Endodermal cell (in vitro differentiated cells): ENCODE measurements at regions not wholly inside any gene's neighbourhood (a gene's known extent, or its start where the extent isn't known, plus 50 kb on each side); places are given as distances from the start of the nearest gene placed in this dataset.

Source experiments
- DNase-seq: peaks from one replicate; pipeline ENCODE4 v3.0.0-alpha.2; 2017
- H3K27ac ChIP-seq: 2 replicates; pipeline ENCODE4 v1.5.1; 2013; ENCODE audit warnings: mild to moderate bottlenecking, low read depth, low read length, moderate library complexity
- H3K27me3 ChIP-seq: 2 replicates; pipeline ENCODE4 v1.6.1; 2013; ENCODE audit warnings: mild to moderate bottlenecking, low read length, moderate library complexity; ENCODE audit not compliant: insufficient read depth, control insufficient read depth, poor library complexity, severe bottlenecking
- H3K36me3 ChIP-seq: 2 replicates; pipeline ENCODE4 v1.7.0; 2013; ENCODE audit warnings: mild to moderate bottlenecking, low read length, moderate library complexity; ENCODE audit not compliant: control insufficient read depth, insufficient read depth
- H3K4me1 ChIP-seq: one replicate; pipeline ENCODE4 v1.7.0; 2013; ENCODE audit warnings: low read length; ENCODE audit not compliant: control insufficient read depth, insufficient read depth
- H3K4me3 ChIP-seq: 2 replicates; pipeline ENCODE4 v1.5.1; 2013; ENCODE audit warnings: mild to moderate bottlenecking, low read length, moderate library complexity
- H3K9ac ChIP-seq: 2 replicates; pipeline ENCODE4 v1.6.1; 2013; ENCODE audit warnings: mild to moderate bottlenecking, low read length, moderate library complexity; ENCODE audit not compliant: poor library complexity, severe bottlenecking; ENCODE audit errors: extremely low read depth
- H3K9me3 ChIP-seq: 2 replicates; pipeline ENCODE4 v1.6.1; 2013; ENCODE audit warnings: mild to moderate bottlenecking, low read length, moderate library complexity; ENCODE audit not compliant: control insufficient read depth
- H3K27ac Mint-ChIP-seq: 2 replicates; pipeline ENCODE4 v1.8.0; 2020; ENCODE audit warnings: mixed read lengths
- H3K27me3 Mint-ChIP-seq: 2 replicates; pipeline ENCODE4 v1.8.0; 2021; ENCODE audit warnings: mild to moderate bottlenecking, mixed read lengths; ENCODE audit not compliant: insufficient read depth
- H3K36me3 Mint-ChIP-seq: 2 replicates; pipeline ENCODE4 v1.8.0; 2020; ENCODE audit warnings: low read depth, mixed read lengths
- H3K4me1 Mint-ChIP-seq: 2 replicates; pipeline ENCODE4 v1.8.0; 2020; ENCODE audit warnings: mixed read lengths
- H3K4me3 Mint-ChIP-seq: 2 replicates; pipeline ENCODE4 v1.8.0; 2020; ENCODE audit warnings: mild to moderate bottlenecking, moderate library complexity, mixed read lengths
- H3K9me3 Mint-ChIP-seq: 2 replicates; pipeline ENCODE4 v1.8.0; 2020; ENCODE audit warnings: mild to moderate bottlenecking, mixed read lengths
- CTCF ChIP-seq: fragments of 200-600 bp; sonication (generic); conservative IDR thresholded peaks from 2 replicates; pipeline ENCODE4 v1.5.0; 2021; ENCODE audit warnings: antibody characterized with exemption, mild to moderate bottlenecking
- WGBS, 2 experiments: methylation state at CpG; one replicate each; pipeline versions ENCODE4 v1.1.5 to v1.1.7; 2013; ENCODE audit warnings: missing lambda C conversion rate in 2 of 2, mixed read lengths in 1 of 2; ENCODE audit not compliant: insufficient coverage in 1 of 2, insufficient read length in 1 of 2; 5-methylcytosine and 5-hydroxymethylcytosine counted together

- Histone ChIP-seq H3K9ac (no peak overlapping the region), H3K27me3 (no peaks in the 10 kb centered on the region), H3K4me3 (no peak overlapping the region), H3K36me3 (no peaks in the 10 kb centered on the region), H3K4me1 (no peaks in the 10 kb centered on the region), H3K9me3 (no peaks in the 10 kb centered on the region), H3K27ac (no peak overlapping the region)
- no peaks in the 10 kb centered on the region for H3K36me3 Mint-ChIP-seq
- no peaks in the 10 kb centered on the region for H3K27me3 Mint-ChIP-seq
- no peak overlapping the region for H3K4me3 Mint-ChIP-seq
- H3K27ac Mint-ChIP-seq = no peak overlapping the region
- no peak for DNase-seq
- no peaks in the 10 kb centered on the region for H3K4me1 Mint-ChIP-seq
- no peak for TF ChIP-seq CTCF
- peaks cover 5% of the 10 kb centered on the region for H3K9me3 Mint-ChIP-seq
Measured at GRCh38 chr2:4338345-4338744, 635.0 kb downstream of the DCDC2C start.

GRCh38 chr2:4340536-4340935 lies 637.2 kb downstream of the DCDC2C start:
- Mint-ChIP-seq H3K27me3 (no peaks in the 10 kb centered on the region), H3K27ac (no peak overlapping the region), H3K36me3 (no peaks in the 10 kb centered on the region), H3K4me1 (no peaks in the 10 kb centered on the region), H3K4me3 (no peak overlapping the region), H3K9me3 (peaks cover 5% of the 10 kb centered on the region)
- Histone ChIP-seq H3K4me1 (no peaks in the 10 kb centered on the region), H3K27ac (no peak overlapping the region), H3K9me3 (no peaks in the 10 kb centered on the region), H3K4me3 (no peak overlapping the region), H3K36me3 (no peaks in the 10 kb centered on the region), H3K27me3 (no peaks in the 10 kb centered on the region), H3K9ac (no peak overlapping the region)
- TF ChIP-seq CTCF = no peak
- 88% methylated on average over 1 of the region's 1 CpG; no CpG with 5 or more reads in 1 of the 2 experiments for WGBS, 2 experiments
- no peak for DNase-seq

- whole genome bisulfite sequencing, 2 experiments = 88% methylated on average over 1 of the region's 1 CpG; no CpG with 5 or more reads in 1 of the 2 experiments
- Mint-ChIP-seq H3K27me3 (no peaks in the 10 kb centered on the region), H3K27ac (no peak overlapping the region)
Measured at GRCh38 chr2:4346628-4347027, 643.3 kb downstream of the DCDC2C start.

More at GRCh38 chr2:4346628-4347027, 643.3 kb downstream of the DCDC2C start:
- no peak overlapping the region for H3K4me3 ChIP-seq
- TF ChIP-seq CTCF = no peak
- DNase-seq = no peak
- no peak overlapping the region for H3K9ac ChIP-seq
- no peak overlapping the region for H3K4me3 Mint-ChIP-seq
- no peaks in the 10 kb centered on the region for H3K27me3 ChIP-seq
- H3K27ac ChIP-seq = no peak overlapping the region
- no peaks in the 10 kb centered on the region for H3K4me1 ChIP-seq
- no peaks in the 10 kb centered on the region for H3K4me1 Mint-ChIP-seq
- H3K36me3 ChIP-seq = no peaks in the 10 kb centered on the region
- H3K9me3 Mint-ChIP-seq = peaks cover 3% of the 10 kb centered on the region
- H3K36me3 Mint-ChIP-seq = no peaks in the 10 kb centered on the region
- H3K9me3 ChIP-seq = no peaks in the 10 kb centered on the region
